GM12892 (cell line): ENCODE measurements at regions not wholly inside any gene's neighbourhood (a gene's known extent, or its start where the extent isn't known, plus 50 kb on each side); places are given as distances from the start of the nearest gene placed in this dataset.

Experiments used
- POLR2A ChIP-seq: IDR thresholded peaks from 2 replicates; pipeline ENCODE4 v1.6.1; 2011; ENCODE audit warnings: low read depth, low read length, control low read depth
- POLR2AphosphoS5 ChIP-seq: IDR thresholded peaks from 2 replicates; pipeline ENCODE4 v1.6.1; 2011; ENCODE audit warnings: low read depth, low read length, control low read depth

- TF ChIP-seq POLR2A (no peak), POLR2AphosphoS5 (no peak)
Observed at GRCh38 chr16:17768257-17768656, 297.5 kb upstream of the XYLT1 start.
